OCI-LY7 (cell line): ENCODE measurements at regions not wholly inside any gene's neighbourhood (a gene's known extent, or its start where the extent isn't known, plus 50 kb on each side); places are given as distances from the start of the nearest gene placed in this dataset.

Source experiments
- BruUV-seq: library from RNA; stranded (reverse); fragments of 400-500 nt; replicated peaks from 2 replicates; lab custom pipeline; 2021; lab: Mats Ljungman, UMichigan
- CTCF ChIA-PET: fragments of 300-600 bp; sonication (Branson Sonifier 250); formaldehyde crosslinking; loops from one replicate; lab custom pipeline; 2022; ENCODE audit warnings: antibody characterized with exemption; ENCODE audit not compliant: unreplicated experiment; lab: Charles Lee
- POLR2A ChIA-PET: fragments of 300-600 bp; sonication (Branson Sonifier 250); formaldehyde crosslinking; loops from one replicate; lab custom pipeline; 2022; ENCODE audit warnings: antibody characterized with exemption; lab: Charles Lee
- DNase-seq: peaks from one replicate; pipeline ENCODE4 v3.0.0-alpha.2; 2015; ENCODE audit warnings: low spot score
- H2AFZ ChIP-seq: fragments of 200-600 bp; sonication (generic), shearing (Covaris generic); 2 replicates; pipeline ENCODE4 v1.6.1; 2014; ENCODE audit warnings: mild to moderate bottlenecking, antibody characterized with exemption, low read length, moderate library complexity
- H3K27ac ChIP-seq: fragments of 200-600 bp; sonication (generic); 2 replicates; pipeline ENCODE4 v1.5.1; 2014; ENCODE audit warnings: mixed run types, low read depth, mild to moderate bottlenecking, moderate library complexity, low read length, inconsistent platforms; ENCODE audit not compliant: poor library complexity, severe bottlenecking
- H3K36me3 ChIP-seq: fragments of 200-600 bp; sonication (generic); 2 replicates; pipeline ENCODE4 v1.6.1; 2014; ENCODE audit warnings: mild to moderate bottlenecking, antibody characterized with exemption, low read length, moderate library complexity, mixed read lengths; ENCODE audit not compliant: insufficient read depth
- H3K4me1 ChIP-seq: fragments of 200-600 bp; sonication (generic); 2 replicates; pipeline ENCODE4 v1.5.1; 2014; ENCODE audit warnings: mild to moderate bottlenecking, low read length; ENCODE audit not compliant: insufficient read depth, poor library complexity, severe bottlenecking
- H3K4me2 ChIP-seq: fragments of 200-600 bp; sonication (generic); 2 replicates; pipeline ENCODE4 v1.6.1; 2014; ENCODE audit warnings: mild to moderate bottlenecking, low read length
- H3K4me3 ChIP-seq: fragments of 200-600 bp; sonication (generic); 2 replicates; pipeline ENCODE4 v1.5.1; 2014; ENCODE audit warnings: mild to moderate bottlenecking, low read depth, low read length; ENCODE audit not compliant: poor library complexity, severe bottlenecking
- H3K79me2 ChIP-seq: fragments of 200-600 bp; sonication (generic); 2 replicates; pipeline ENCODE4 v1.6.1; 2016; ENCODE audit warnings: low read depth, mild to moderate bottlenecking, low read length, moderate library complexity, mixed read lengths; ENCODE audit not compliant: insufficient read depth
- H3K9me2 ChIP-seq: fragments of 200-600 bp; sonication (generic); 2 replicates; pipeline ENCODE4 v1.6.1; 2016; ENCODE audit warnings: mild to moderate bottlenecking, low read length, mixed read lengths; ENCODE audit not compliant: insufficient read depth
- H3K9me3 ChIP-seq: fragments of 200-600 bp; sonication (generic); 2 replicates; pipeline ENCODE4 v1.6.1; 2014; ENCODE audit warnings: mild to moderate bottlenecking, mixed run types, low read length, mixed read lengths
- H4K20me1 ChIP-seq: fragments of 200-600 bp; sonication (generic); 2 replicates; pipeline ENCODE4 v1.6.1; 2014; ENCODE audit warnings: mild to moderate bottlenecking, antibody characterized with exemption, low read length, moderate library complexity, mixed read lengths; ENCODE audit not compliant: insufficient read depth
- EZH2phosphoT487 ChIP-seq: fragments of 200-600 bp; sonication (generic); IDR thresholded peaks from 2 replicates; pipeline ENCODE4 v1.6.1; 2018; ENCODE audit warnings: low read depth, borderline replicate concordance, mild to moderate bottlenecking, mixed run types, antibody characterized with exemption, low read length, moderate library complexity, mixed read lengths
- intact Hi-C: fragments of 100-400 bp; cut with micrococcal nuclease; formaldehyde crosslinking; loops from one replicate; pipeline ENCODE4 v1.10.0; 2022; ENCODE audit not compliant: unreplicated experiment
- TF ChIP-seq, protein P1 (sequence below): fragments of 200-600 bp; sonication (generic); conservative IDR thresholded peaks from 2 replicates; pipeline ENCODE4 v1.5.1; 2014; ENCODE audit warnings: mild to moderate bottlenecking, antibody characterized with exemption, low read length, moderate library complexity, mixed read lengths

DNA sequence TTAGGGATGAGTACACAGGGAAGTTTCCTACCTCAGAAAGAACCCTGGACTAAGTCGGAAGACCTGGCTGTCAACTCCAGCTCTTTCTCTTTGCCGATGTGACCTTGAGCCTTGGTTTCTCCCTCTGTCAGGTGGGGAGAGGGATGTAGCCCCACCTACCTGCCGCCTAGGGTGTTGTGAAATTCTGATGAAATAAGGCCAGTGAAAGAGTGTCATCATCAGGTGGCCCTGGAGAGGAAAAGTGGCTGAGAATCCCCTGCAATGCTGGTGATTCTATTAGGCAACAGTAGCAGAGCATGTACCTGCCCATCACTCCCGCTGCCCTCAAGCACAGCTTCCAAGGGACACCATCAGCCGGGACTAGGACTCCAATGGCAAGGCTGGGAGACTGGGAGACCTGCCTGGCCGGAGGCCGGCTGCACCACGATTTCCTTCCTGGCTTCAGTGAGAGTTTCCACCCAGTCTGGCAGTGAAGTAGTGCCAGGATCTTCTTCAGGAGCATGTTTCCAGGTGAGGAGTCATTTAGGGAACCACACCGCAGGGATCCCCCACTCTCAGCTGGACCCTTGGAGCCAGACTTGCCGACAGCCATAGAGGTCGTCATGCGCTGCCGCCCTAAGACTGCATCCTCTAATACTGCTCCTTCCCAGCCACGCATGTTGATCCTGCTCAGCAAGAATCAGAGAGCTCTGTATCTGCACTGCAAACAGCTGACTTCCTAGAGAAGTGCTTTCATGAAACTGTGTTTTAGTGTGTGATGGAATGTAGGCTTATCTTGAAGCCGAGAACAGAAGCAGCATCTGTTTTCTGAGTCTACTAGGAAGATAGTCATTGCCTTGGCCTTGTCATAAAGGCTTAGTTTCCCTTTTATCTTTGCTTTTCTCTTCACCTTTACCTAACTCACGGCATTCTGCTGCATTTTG, 88.0 kb upstream of the F3 start:
- BruUV-seq: no TSS peak
- CTCF ChIA-PET: no interaction called here
- H3K27ac ChIP-seq: no peak overlapping the region

DNA sequence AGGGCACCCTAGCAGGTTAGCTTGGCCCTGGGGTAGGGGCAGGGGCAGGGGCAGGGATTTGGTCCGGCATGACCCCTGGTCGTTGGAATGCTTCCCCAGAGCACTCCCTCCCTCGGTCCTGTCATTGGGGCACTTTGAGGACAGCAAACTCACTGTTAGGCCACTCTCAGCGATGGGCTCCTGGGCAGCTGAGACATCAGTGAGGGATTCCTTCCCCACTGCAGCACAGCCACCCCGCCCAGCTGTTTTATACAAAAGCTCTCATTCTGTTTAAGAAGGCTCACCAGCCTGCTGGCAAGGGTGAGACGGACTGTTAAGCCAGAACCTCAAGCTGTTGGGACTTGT, 86.9 kb upstream of the F3 start:
- Histone ChIP-seq H3K4me2 (no peak overlapping the region), H3K36me3 (no peaks in the 10 kb centered on the region), H2AFZ (no peak overlapping the region), H3K27ac (no peak overlapping the region), H3K9me3 (no peaks in the 10 kb centered on the region), H3K4me3 (no peak overlapping the region), H3K79me2 (no peaks in the 10 kb centered on the region), H4K20me1 (no peaks in the 10 kb centered on the region), H3K9me2 (no peaks in the 10 kb centered on the region), H3K4me1 (no peaks in the 10 kb centered on the region)
- no TSS peak for BruUV-seq
- POLR2A ChIA-PET: no interaction called here
- no peak for DNase-seq
- TF ChIP-seq, protein P1, sequence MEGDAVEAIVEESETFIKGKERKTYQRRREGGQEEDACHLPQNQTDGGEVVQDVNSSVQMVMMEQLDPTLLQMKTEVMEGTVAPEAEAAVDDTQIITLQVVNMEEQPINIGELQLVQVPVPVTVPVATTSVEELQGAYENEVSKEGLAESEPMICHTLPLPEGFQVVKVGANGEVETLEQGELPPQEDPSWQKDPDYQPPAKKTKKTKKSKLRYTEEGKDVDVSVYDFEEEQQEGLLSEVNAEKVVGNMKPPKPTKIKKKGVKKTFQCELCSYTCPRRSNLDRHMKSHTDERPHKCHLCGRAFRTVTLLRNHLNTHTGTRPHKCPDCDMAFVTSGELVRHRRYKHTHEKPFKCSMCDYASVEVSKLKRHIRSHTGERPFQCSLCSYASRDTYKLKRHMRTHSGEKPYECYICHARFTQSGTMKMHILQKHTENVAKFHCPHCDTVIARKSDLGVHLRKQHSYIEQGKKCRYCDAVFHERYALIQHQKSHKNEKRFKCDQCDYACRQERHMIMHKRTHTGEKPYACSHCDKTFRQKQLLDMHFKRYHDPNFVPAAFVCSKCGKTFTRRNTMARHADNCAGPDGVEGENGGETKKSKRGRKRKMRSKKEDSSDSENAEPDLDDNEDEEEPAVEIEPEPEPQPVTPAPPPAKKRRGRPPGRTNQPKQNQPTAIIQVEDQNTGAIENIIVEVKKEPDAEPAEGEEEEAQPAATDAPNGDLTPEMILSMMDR: no peak
- no peak for TF ChIP-seq EZH2phosphoT487
- intact Hi-C loops: no loop called here
- CTCF ChIA-PET: no interaction called here

More for the DNA sequence above, 88.0 kb upstream of the F3 start:
- POLR2A ChIA-PET: no interaction called here
- no peaks in the 10 kb centered on the region for H3K4me1 ChIP-seq
- H4K20me1 ChIP-seq: no peaks in the 10 kb centered on the region
- TF ChIP-seq EZH2phosphoT487: no peak
- TF ChIP-seq, protein P1: no peak
- intact Hi-C loops: no loop called here
- no peaks in the 10 kb centered on the region for H3K9me3 ChIP-seq
- no peak overlapping the region for H2AFZ ChIP-seq
- H3K4me2 ChIP-seq: no peak overlapping the region
- DNase-seq: no peak
- H3K9me2 ChIP-seq: no peaks in the 10 kb centered on the region
- H3K79me2 ChIP-seq: no peaks in the 10 kb centered on the region
- no peak overlapping the region for H3K4me3 ChIP-seq
- H3K36me3 ChIP-seq: no peaks in the 10 kb centered on the region

DNA sequence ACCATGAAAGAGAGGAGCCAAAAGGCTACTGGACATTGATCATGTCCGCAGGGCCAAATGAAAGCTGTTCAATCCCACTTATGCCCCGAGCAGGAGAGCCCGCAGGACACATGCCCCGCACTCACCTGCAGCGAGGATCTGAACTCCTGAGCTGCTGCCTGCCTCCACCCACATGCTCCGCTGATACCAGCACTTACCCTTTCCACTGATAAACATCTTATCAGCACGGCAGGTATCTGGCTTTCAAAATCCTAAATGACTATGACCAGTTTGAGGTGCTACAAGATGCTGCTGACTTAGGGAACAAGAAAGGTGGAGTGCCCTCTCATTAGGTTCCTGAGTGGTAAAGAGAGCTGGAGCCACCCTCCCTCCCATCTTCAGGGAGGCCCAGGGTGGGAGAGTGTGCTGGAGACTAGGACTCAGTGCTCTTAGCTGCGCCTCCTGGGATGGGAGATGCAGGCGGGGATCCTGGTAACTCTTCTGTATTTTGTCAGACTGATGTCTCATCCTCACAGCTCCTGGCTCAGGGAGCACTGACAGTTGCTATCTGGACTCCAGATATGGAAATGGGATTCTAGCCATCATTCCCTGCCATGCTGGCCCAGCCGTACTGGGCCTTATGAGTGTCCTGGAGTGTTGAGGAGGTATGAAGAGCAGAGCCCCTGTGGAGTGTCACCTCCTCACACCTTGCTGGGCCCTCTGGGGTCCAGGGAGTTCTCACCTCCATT, 86.4 kb upstream of the F3 start:
- no peak for TF ChIP-seq EZH2phosphoT487
- TF ChIP-seq, protein P1: no peak
- Histone ChIP-seq H3K79me2 (no peaks in the 10 kb centered on the region), H4K20me1 (no peaks in the 10 kb centered on the region), H3K4me2 (no peak overlapping the region), H3K9me3 (no peaks in the 10 kb centered on the region), H3K27ac (no peak overlapping the region), H3K4me3 (no peak overlapping the region), H3K4me1 (no peaks in the 10 kb centered on the region), H2AFZ (no peak overlapping the region), H3K9me2 (no peaks in the 10 kb centered on the region), H3K36me3 (no peaks in the 10 kb centered on the region)
- no peak for DNase-seq
- no TSS peak for BruUV-seq
- ChIA-PET CTCF (no interaction called here), POLR2A (no interaction called here)
- intact Hi-C loops: no loop called here
